AG10803 (cell line): ENCODE measurements at regions not wholly inside any gene's neighbourhood (a gene's known extent, or its start where the extent isn't known, plus 50 kb on each side); places are given as distances from the start of the nearest gene placed in this dataset.

ENCODE experiments used
- DNase-seq: peaks from one replicate; pipeline ENCODE4 v3.0.0; 2010; ENCODE audit warnings: low read depth
- H3K4me3 ChIP-seq: 2 replicates; pipeline ENCODE4 v1.5.1; 2011; ENCODE audit warnings: mild to moderate bottlenecking, low read length, control low read depth
- TF ChIP-seq, protein P1 (sequence below): conservative IDR thresholded peaks from 2 replicates; pipeline ENCODE4 v1.5.1; 2011; ENCODE audit warnings: mild to moderate bottlenecking, low read length, control low read depth, inconsistent platforms

DNA sequence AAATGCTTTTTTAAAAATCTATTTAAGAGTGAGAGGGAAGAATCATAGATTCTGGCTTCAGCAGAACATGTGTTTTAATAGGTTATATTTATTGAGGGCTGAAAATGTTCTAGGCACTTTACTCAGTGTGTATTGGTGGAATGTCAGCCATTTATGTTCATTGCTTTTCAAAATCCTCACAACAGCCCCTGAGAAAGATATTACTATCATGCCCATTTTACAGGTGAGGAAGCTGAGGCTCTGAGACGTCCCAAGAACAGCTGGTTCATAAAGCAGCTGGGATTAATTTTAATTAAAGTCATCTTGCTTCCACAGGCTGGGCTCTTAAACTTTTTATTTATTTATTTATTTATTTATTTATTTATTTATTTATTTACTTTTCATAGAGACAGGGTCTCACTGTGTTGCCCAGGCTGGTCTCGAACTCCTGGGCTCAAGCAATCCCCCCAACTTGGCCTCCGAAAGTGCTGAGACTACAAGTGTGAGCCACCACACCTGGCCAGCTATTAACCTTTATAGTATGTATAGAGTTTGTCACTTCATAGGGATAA, 364.6 kb downstream of the SHQ1 start:
- TF ChIP-seq, protein P1, sequence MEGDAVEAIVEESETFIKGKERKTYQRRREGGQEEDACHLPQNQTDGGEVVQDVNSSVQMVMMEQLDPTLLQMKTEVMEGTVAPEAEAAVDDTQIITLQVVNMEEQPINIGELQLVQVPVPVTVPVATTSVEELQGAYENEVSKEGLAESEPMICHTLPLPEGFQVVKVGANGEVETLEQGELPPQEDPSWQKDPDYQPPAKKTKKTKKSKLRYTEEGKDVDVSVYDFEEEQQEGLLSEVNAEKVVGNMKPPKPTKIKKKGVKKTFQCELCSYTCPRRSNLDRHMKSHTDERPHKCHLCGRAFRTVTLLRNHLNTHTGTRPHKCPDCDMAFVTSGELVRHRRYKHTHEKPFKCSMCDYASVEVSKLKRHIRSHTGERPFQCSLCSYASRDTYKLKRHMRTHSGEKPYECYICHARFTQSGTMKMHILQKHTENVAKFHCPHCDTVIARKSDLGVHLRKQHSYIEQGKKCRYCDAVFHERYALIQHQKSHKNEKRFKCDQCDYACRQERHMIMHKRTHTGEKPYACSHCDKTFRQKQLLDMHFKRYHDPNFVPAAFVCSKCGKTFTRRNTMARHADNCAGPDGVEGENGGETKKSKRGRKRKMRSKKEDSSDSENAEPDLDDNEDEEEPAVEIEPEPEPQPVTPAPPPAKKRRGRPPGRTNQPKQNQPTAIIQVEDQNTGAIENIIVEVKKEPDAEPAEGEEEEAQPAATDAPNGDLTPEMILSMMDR, result no peak
- no peak for DNase-seq
- no peak overlapping the region for H3K4me3 ChIP-seq

DNA sequence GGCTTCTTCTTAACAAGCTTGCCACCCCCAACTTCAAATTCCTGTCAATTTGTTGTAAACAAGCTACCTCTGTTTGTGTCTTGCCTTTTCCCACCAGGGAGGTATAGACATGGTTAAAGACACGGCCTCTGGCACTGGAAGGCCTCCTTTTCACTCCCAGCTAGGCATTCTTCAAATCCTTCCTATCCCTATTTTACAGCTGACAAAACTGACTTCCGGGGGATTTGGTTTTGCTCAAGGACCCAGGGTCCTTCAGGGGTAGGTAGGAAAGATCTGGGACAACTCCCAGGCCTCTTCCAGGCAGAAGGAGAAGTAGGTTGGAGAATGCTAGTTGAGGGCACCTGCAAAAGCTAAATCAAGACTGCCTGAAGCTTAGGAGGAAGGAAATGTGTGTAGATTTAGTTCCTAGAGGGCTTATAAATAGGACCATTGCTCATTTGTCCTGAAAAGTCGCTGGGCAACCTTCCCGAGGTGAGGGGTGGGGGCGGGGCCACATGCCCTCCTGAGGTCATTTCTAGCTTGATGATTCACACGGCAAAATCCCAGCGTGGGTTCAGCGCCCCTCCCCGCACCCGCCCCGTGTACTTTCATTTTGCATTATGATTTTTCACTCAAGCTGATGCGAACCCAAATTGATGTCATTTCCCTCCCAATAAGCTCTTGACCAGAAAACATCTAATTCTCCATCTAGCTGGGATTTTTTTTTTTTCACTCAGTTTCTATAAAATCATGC, 365.5 kb downstream of the SHQ1 start:
- TF ChIP-seq, protein P1, result no peak
- peak; percentile 60 for DNase-seq
- peak overlapping the region; percentile 37 for H3K4me3 ChIP-seq

DNA sequence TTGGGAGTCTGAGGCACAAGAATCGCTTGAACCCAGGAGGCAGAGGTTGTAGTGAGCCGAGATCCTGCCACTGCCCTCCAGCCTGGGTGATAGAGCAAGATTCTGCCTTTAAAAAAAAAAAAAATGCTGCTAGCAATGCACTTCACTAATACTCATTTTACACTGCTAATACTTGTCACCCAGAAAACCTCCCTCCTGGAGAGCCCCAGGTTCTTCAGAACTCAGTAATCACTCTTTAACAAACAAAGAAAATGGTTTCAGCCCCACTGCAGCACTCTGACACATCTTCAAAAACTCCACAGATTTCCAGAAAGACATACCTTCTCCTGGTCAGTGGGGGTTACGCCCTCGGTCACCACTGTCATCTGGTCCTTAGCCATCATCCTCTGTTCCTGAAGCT, 366.7 kb downstream of the SHQ1 start:
- TF ChIP-seq, protein P1, result no peak
- DNase-seq, result no peak
- no peak overlapping the region for H3K4me3 ChIP-seq

DNA sequence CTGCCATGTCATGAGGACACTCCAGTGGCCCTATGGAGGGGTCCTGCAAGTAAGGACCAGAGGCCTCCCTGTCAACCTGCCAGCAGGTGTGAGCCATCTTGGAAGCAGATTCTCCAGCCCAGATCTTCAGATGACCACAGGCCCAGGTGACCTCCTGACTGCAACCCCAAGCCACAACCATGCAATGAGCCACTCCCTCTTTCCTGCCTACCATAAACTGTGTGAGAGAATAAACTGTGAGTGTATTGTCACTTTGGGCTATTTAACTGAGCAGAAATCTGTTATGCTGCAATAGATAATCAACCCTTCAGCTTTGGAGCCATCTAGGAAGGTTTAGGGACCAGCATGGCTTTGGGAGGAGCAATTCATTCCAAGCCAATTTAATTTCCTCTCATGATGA, 367.9 kb downstream of the SHQ1 start:
- no peak overlapping the region for H3K4me3 ChIP-seq
- no peak for DNase-seq
- TF ChIP-seq, protein P1, result no peak

DNA sequence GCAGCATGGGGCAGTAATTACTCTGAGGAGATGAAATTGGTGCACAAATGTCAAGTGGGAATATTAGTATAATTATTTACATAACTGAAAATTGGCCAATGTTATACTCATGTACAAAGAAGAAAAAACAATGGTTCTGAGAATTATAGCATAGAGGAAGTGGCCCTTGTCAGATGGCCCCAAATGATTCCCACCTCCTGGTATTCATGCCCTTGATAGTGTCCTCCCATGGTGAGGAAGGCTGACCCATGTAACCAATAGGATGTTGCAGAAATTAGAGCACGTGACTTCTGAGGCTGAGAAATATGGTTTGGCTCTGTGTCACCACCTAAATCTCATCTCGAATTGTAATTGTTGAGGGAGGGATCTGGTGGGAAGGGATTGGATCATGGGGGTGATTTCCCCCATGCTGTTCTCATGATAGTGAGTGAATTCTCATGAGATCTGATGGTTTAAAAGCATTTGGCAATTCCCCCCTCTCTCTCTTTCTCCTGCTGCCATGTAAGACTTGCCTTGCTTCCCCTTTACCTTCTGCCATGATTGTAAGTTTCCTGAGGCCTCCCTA, 368.5 kb downstream of the SHQ1 start:
- no peak for DNase-seq
- TF ChIP-seq, protein P1, result no peak
- H3K4me3 ChIP-seq, result no peak overlapping the region

DNA sequence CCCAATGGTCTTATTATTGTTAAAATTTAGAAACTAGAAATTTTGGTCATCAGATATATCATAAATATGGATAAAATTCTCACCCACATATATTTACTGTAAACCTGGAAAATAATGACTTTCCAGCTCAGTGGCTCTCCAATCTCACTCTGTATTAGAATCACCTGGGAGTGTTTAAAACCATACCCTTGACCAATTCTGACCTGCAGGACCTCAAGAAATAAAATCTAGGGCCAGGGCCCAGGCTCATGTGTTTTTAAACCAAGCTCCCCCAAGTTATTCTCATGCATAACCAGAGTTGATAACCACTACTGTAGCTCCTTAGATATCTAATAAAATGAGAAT, 372.1 kb downstream of the SHQ1 start:
- TF ChIP-seq, protein P1, result no peak
- no peak for DNase-seq
- no peak overlapping the region for H3K4me3 ChIP-seq
